Activated naive CD4-positive, alpha-beta T cell treated with anti-CD3 and anti-CD28 coated beads, Interleukin-2, amount 50 U/mL, for 16 hours (primary cell): ENCODE measurements at regions not wholly inside any gene's neighbourhood (a gene's known extent, or its start where the extent isn't known, plus 50 kb on each side); places are given as distances from the start of the nearest gene placed in this dataset.
"Not testable (repeated sequence)": the region's sequence is repeated elsewhere in the genome, so short reads cannot be mapped to it uniquely, and the experiment has no call there.

Experiments used
- DNase-seq: peaks from one replicate; pipeline ENCODE4 v3.0.0-alpha.2; 2020

DNA sequence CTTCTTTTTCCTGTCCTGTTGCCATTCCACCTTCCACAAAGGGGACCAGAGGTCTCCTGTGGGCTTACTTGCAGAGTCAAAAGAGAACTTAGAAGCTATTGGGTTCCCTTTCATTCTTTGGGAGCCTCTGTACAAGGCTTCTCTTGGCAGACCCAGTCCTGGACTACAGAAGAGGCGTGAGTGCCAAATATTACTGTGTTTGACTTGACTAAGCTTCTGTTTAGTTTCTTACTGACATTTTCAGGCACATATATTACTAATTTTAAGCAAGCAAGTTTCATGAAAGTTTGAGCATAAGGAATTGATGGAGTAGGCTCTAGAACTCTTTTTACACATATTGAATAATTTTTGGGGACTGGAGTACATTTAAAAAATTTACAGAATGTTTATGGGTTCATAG is 254.4 kb downstream of the HAPSTR1 start:
- no peak for DNase-seq

DNA sequence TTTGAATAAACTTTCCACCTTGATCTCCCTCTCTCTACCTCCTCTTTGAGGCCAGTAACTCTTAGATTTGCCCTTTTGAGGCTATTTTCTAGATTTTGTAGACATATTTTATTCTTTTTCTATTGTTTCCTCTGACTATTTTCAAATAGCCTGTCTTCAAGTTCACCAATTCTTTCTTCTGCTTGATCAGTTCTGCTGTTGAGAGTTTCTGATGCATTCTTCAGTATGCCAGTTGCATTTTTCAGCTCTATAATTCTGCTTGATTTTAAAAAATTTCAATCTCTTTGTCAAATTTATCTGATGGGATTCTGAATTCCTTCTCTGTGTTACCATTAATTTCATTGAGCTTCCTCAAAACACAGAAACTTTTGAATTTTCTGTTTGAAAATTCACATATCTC is 257.5 kb downstream of the HAPSTR1 start:
- no peak for DNase-seq

DNA sequence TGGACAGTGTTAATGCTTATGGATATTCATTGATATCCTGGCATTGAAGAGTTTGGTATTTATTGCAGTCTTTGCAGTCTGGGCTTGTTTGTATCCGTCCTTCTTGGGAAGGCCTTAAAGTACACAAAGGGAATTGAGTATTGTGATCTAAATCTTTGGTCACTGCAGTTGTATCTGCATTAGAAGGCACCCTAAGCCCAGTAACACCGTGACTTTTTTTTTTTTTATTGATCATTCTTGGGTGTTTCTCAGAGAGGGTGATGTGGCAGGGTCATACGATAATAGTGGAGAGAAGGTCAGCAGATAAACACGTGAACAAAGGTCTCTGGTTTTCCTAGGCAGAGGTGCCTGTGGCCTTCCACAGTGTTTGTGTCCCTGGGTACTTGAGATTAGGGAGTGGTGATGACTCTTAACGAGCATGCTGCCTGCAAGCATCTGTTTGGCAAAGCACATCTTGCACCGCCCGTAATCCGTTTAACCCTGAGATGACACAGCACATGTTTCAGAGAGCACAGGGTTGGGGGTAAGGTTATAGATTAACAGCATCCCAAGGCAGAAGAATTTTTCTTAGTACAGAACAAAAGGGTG is 258.0 kb downstream of the HAPSTR1 start:
- DNase-seq: not testable (repeated sequence)

DNA sequence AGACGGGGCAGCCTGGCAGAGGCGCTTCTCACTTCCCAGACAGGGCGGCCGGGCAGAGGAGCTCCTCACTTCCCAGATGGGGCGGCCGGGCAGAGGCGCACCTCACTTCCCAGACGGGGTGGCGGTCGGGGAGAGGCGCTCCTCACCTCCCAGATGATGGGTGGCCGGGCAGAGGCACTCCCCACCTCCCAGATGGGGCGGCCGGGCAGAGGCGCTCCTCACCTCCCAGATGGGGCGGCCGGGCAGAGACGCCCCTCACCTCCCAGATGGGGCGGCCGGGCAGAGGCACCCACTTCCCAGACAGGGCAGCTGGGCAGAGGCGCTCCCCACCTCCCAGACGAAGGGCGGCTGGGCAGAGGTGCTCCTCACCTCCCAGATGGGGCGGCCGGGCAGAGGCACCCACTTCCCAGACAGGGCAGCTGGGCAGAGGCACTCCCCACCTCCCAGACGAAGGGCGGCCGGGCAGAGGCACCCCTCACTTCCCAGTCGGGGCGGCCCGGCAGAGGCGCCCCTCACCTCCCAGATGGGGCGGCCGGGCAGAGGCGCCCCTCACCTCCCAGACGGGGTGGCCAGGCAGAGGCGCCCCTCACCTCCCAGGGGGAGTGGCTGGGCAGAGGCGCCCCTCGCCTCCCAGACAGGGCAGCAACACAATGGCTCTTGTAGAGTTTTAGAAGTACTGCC is 258.8 kb downstream of the HAPSTR1 start:
- not testable (repeated sequence) for DNase-seq

DNA sequence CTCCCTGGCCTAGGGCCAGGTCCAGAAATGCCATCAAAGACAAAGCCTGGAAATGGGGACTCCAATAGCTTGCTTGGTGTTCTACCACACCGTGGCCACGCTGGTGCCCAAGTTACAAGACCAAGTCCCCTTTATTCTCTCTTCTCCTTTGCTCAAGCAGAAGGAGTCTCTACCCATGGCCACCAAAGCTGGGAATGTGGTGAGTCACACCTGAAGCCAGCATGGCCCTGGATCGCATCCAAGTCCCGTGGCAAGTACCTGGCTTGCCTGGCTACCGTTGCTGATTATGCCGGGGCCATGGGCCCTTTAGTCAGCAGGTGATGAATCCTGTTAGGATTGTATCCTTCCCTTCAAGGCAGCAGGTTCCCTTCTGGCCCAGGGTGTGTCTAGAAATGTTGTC is 260.0 kb downstream of the HAPSTR1 start:
- DNase-seq: no peak

DNA sequence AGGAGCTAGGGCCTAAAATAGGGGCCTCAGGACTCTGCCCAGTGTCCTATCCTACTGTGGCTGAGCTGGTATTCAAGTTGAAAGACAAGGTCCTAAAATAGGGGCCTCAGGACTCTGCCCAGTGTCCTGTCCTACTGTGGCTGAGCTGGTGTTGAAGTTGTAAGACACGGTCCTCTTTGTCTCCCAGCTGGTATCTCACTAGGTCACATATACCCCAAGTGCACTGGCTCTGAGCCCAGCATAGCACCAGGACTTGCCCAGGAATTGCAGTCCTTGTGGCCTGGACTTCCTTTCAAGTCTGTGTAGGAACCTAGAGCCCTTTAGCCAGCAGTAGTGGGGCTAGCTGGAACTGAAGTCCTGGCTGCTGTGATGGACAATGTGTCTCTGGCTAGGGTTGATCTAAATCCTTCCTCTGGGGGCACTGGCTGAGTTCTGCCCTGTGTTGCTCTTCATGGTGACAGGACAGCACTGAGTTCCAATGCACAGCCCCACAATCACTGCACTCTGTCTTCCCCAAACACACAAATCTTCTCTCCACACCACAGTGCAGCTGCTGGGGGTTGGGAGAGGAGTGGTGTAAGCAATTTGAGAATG is 260.5 kb downstream of the HAPSTR1 start:
- DNase-seq: no peak

DNA sequence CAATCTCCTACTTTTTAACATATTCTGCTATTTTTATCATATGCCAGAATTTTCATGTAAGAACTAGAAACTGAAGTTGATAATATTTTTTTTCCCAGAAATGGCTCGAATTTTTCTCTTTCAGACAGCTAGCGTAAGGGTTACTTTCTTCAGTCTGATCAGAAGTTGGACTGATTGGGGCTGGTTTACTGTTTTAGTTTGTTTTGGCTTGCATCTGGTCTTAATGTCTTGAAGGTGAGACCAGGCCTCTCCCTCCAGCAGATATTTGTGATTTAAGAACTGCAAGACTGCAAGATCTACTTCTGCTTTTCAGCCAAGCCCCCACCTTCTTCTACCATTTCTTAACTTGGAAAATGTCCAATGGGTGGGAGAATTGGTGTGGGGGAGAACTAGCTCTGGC is 266.4 kb downstream of the HAPSTR1 start:
- DNase-seq: no peak

DNA sequence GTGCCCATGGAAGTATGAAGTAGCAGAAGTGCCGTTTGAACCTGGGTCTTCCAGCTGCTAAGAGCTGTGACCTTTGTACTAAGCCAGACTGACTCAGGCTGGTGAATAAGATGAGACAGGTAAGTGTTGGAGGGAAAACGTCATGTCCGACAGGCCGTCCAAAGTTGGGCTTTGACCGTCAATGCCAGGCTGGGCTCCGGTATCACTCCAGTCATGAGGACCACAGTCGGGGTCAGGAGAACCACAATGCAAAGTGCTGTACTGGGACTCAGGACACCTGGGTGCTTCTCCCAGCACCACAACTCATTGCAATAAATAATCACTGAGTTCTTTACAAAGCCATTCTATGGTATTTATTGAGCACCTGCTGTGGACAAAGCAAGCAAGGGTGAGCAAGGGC is 268.6 kb downstream of the HAPSTR1 start:
- no peak for DNase-seq

DNA sequence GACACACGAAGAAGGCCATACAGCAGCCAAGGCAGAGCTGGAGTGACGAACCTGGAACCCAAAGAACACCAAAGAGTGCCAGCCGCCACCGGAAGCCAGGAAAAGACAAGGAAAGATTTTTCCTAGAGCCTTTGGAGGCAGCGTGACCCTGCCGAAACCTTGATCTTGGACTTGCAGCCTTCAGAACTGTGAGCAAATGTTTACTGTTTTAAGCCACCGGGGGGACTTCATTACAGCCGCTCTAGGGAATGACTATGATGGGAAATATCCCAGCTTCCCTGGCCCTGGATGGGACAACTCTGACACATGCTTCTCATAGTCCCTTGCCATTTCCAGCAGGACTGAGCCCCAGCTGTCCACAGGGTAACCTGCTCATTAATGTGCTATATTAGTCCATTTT is 270.6 kb downstream of the HAPSTR1 start:
- DNase-seq: no peak

DNA sequence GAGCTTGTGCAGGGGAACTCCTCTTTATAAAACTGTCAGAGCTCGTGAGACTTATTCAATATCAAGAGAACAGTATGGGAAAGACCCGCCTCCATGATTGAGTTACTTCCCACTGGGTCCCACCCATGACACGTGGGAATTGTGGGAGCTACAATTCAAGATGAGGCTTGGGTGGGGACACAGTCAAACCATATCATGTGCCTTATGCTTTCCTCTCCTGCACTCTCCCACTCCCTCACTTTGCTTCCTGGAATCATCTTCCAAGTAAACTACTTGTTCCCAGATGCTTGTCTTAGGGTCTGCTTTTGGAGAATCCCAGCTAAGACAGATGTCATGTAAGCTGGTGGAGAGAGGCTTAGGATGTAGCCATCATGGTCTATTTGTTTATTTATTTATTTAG is 271.2 kb downstream of the HAPSTR1 start:
- DNase-seq: no peak

DNA sequence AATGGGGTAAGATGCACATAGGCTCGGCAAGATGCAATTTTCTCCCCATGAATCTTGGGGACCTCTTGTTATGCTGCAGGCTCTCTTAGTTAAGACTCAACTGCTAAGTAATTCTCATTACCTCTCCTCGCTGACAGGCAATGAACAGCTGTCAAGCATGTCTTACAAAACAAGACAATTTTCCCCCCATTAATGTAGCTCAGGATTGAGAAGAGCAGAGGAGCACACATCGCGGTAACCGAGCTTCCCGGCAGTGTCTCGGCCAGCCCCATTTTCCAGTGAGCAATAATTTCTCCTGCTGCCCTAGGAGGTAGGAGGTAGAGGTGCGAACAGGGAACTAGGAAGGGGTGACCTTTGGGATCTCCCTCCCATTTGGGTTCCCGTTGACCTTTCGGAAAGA is 272.1 kb downstream of the HAPSTR1 start:
- no peak for DNase-seq

DNA sequence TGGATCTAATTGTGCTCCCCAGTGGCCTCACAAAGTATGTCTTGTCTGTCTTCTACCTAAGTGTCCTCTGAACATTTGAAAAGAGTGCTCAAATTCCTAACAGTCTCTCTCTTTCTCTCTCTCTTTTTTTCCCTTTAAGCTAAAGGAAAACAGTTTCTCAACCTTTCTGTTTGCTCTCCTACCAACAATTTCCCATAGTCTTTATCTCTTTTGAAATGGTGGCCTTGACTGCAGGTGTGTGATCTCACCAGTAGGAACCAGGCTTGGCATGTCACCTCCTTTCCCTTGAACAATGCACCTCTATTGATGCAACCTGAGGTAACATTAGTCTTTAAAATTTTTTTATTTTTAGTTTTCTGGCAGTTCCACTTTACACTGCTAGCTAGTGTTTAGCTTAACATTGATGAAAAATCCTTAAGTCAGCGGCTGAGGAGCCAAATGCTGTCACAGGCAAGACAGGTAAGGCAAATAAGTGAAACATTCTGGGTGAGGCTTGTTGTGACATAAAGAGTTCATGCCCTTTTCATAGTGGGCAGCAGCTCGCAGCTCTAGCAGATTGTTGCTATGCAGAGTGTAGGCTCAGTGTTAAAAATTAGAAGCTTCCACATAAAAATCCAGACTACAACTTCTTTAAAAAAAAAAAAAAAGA is 273.4 kb downstream of the HAPSTR1 start:
- no peak for DNase-seq

DNA sequence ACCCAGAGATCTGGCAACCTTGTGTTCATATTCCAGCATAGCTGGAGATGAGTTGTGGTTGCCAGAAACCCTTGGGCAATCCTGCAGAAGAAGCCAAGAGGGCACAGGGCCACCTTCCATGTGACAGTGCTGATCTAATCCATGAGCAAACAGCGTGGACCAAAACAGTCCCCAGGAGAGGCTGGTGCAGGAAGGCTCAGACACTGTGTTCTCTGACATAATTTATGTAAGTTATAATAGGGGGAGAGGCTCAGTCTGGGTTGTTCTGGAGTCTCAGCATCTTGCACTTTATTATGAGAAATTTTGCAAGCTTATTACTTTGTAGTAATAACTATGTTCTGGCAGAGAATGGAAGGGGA is 273.9 kb downstream of the HAPSTR1 start:
- DNase-seq: no peak

DNA sequence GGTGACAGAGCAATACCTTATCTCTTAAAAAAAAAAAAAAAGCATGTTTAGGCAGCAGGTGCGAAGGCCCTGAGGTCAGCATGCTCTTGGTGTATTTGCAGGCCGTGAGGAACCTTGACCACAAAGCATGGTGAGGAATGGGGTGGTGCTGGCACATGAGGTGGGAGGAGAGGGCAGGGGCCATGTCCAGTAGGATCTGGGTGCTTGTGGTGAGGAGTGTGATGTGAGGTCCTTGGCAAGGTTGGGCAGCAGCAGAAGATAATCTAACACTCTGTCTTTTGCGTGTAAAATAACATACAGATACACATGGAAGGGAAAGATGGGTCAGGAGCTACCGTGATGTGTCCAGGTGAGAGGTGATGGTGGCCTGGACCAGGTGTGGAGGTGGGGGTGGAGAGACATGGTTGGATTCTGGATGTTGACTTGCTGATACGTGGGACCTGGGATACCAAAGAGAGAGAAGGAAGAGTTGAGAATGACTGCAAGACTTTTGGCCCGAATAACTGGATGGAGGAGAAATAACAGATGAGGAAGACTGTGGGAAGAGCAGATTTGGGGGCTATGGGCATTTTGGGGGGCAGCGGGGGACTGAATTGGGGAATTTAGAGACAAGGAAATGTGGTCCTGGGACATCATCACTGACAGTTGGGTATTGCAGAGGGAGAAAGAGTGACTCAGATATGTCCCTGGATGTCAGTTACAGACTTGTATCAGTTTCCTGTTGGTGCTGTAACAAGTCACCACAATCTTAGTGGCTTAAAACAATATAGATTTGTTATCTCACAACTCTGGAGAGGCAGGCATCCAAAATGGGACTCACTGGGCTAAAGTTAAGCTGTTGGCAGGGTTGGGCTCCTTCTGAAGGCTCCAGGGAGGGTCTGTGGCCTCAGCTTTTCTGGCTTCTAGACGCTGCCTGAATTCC is 274.9 kb downstream of the HAPSTR1 start:
- no peak for DNase-seq

DNA sequence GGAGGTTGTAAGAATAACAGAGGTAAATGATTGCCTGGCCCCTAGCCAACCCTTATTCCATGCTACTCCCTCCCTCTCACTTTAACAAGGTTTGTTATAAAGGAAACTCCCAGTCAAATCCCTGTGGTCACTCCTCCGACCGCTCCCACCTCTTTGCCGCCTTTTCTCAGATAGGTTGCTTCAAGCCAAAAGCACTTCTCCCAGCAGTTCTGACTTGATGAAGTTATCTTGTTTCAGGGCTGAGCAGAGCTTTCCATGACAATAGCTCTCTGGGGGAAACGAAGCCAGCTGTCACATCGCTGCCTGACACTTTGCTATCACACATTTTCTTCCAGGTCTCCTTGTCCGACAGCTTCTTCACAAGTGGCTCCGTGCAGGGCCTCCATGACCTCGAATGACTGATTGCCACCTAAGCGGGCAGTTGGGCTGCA is 278.6 kb downstream of the HAPSTR1 start:
- DNase-seq: no peak

DNA sequence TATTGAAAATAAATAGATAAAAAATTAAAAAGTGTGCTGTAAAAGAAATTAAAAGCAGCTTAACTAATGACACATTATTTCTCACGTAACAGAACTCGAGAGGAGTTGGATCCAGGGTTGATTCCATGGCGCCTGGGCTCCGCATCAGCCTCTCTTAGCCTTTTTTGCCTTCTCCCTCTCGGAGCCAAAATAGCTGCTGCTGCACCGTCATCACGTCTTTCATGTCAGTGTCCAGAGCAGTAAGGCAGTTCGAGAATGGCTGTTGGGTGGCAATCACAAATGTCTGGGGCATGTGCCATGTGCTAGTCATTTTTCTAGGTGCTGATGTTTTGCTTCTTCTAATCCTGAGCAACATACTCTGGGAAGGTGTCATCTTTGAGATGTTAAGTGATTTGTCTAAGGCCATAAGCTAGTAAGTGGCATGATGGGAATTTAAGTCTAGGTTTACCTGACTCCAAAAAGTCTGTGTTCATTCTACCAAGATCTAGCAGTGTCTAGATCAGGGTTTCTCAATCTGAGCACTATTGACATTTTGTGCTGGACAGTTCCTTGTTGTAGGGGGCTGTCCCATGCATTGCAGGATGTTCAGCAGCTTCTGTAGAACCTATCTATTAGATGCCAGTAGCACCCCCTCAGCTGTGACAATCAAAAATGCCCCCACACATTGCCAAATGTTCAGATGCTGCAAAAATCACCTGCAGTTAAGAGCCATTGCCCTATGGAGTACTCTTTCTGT is 280.4 kb downstream of the HAPSTR1 start:
- DNase-seq: no peak

DNA sequence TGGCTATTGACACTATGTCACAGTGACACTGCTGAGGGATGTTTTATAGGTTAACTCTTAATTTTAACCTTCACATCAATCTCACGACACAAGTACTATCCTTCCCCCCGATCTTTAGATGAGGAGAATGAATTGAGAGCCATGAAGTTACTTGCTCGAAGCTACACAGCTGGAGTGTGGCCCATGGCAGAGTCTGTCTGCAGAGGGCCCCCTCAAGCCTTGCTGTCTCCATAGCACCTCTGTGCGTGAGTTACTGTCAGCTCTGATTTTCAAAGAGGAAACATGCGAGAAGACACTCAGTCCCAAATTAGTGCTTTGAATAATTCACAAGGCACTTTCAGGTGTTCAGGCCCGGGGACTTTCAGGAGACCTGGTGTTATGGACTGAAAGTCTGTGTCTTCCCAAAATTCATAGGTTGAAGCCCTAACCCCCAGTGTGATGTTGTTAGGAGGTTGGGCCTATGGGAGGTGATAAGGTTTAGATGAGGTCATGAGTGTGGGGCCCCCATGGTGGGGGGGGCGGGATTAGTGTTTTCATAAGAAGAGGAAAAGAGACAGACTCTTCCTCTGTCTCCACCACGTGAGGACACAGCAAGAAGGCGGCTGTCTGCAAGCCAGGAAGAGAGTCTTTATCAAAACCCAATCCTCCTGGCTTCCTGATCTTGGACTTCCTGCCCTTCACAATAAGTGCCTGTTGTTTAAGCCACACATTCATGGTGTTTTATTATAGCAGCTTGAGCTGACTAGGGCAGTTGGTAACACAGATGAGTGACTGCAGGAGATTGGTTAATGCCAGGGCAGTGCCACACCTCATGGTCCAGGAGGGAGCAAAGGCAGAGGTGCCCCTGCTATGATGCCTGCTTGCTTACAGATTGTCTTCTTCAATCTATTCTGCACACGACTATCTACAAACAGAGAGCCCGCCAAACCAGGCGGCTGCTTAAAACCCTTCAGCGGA is 281.8 kb downstream of the HAPSTR1 start:
- DNase-seq: no peak

DNA sequence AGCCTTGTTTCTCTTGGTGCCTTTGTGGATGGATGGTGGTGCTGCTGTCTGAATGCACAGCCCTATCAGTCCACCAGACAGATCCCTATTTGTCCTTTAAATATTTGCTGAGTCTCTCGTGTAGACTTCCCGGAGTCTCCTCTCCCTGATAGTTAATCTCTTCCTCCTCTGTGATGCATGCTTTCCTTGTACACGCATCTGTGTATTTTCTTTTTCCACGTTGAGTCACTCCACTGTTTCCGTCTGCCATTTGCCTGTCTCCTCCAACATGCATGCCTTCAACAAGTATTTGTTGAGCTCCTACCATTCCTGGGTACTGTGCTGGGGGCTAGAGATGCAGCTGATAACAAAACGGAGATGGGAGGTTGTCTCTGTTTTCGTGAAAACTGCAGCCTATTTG is 282.6 kb downstream of the HAPSTR1 start:
- no peak for DNase-seq

DNA sequence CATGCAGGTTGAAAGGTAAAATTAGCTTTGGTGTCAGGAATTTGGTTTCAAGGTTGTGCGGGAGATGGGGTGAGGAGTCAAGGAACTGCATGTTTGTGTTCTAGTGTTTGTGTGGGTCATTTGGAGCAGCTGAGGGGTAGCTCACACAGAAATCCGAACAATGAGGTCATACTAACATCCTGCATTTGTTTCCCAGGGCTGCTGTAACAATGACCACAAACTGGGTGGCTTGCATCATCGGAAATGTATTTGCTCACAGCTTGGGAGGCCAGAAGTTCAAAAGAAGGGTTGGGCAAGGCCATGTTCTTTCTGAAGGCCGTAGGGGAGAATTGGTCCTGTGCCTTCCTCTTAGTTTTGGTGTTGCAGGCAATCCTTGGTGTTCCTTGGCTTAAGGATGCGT is 287.4 kb downstream of the HAPSTR1 start:
- no peak for DNase-seq

DNA sequence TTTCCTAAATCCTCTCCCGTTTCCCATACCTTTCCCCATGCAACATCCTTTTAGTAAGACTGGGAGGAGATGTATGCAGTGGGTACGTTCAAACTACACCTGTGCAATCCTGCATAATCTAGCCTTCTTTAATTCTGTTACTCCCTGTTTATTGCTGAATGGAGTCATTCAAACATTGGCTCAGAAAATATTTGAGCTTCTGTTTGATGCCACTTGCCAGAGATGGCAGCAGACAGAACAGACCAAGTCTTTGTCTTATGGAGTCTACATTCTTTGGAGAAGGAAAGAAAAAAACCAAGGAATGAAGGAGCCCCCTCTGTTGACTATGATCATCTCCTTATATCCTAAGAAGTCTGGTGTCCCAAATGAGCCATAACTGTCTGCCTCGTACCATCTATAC is 288.8 kb downstream of the HAPSTR1 start:
- DNase-seq: no peak

DNA sequence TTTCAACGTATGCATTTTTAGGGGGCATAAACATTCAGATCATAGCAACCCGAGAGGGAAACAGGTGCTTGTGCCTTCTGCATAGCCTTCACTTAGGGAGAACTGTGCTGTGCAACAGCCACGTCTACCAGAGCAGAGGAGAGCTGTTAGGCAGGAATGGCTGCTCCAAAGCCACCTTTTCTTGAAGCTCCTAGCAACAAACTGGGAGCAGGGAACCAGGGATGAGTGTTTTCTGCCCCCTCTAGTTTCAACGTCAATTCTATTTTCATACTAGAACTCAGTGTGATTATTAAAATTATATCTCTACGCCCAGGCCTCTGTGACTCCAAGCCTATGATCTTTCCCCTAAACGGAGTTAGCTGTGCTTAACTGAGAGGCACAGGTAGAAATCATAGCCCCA is 290.0 kb downstream of the HAPSTR1 start:
- no peak for DNase-seq
